Muscle layer of duodenum (tissue), 2 donors: ENCODE measurements at regions not wholly inside any gene's neighbourhood (a gene's known extent, or its start where the extent isn't known, plus 50 kb on each side); places are given as distances from the start of the nearest gene placed in this dataset.
A peak's percentile ranks its signal among the peaks of the same experiment; 100 is the strongest.

ENCODE experiments used
- H3K27ac ChIP-seq: one replicate; pipeline ENCODE4 v1.7.0; 2013; ENCODE audit warnings: mild to moderate bottlenecking, low read length
- H3K27me3 ChIP-seq: one replicate; pipeline ENCODE4 v1.7.0; 2013; ENCODE audit warnings: low read depth, mild to moderate bottlenecking, control low read depth, low read length
- H3K36me3 ChIP-seq, 2 donors: one replicate each; pipeline ENCODE4 v1.7.0; 2013; ENCODE audit warnings: low read length in 2 of 2, control low read depth in 1 of 2, mild to moderate bottlenecking in 1 of 2; ENCODE audit not compliant: insufficient read depth in 2 of 2, control insufficient read depth in 1 of 2
- H3K4me1 ChIP-seq, 2 donors: one replicate each; pipeline ENCODE4 v1.7.0; 2013; ENCODE audit warnings: low read length in 2 of 2, mild to moderate bottlenecking in 2 of 2, control low read depth in 1 of 2, moderate library complexity in 1 of 2; ENCODE audit not compliant: insufficient read depth in 2 of 2, control insufficient read depth in 1 of 2
- H3K4me3 ChIP-seq, 2 donors: one replicate each; pipeline ENCODE4 v1.7.0; 2013; ENCODE audit warnings: low read length in 2 of 2, low read depth in 1 of 2, mild to moderate bottlenecking in 1 of 2
- H3K9me3 ChIP-seq, 2 donors: one replicate each; pipeline ENCODE4 v1.7.0; 2013; ENCODE audit warnings: low read length in 2 of 2, control low read depth in 1 of 2, mild to moderate bottlenecking in 1 of 2; ENCODE audit not compliant: control insufficient read depth in 1 of 2
- donor health status: healthy.

GRCh38 chr15:58331913-58332675 is 99.7 kb upstream of the LIPC start:
- H3K27me3 ChIP-seq = no peaks in the 10 kb centered on the region
- H3K4me1 ChIP-seq = peaks cover 23% of the 10 kb centered on the region in 2 donors
- peak overlapping the region; percentile 84 for H3K27ac ChIP-seq
- H3K4me3 ChIP-seq = peak overlapping the region in 1 of 2 donors; percentile 8
- H3K36me3 ChIP-seq = no peaks in the 10 kb centered on the region
- no peaks in the 10 kb centered on the region for H3K9me3 ChIP-seq

- peaks cover 23% of the 10 kb centered on the region in 2 donors for H3K4me1 ChIP-seq
- H3K4me3 ChIP-seq = no peak overlapping the region
- H3K27ac ChIP-seq = peak overlapping the region; percentile 84
- no peaks in the 10 kb centered on the region for H3K27me3 ChIP-seq
- H3K36me3 ChIP-seq = no peaks in the 10 kb centered on the region
- H3K9me3 ChIP-seq = no peaks in the 10 kb centered on the region
These were observed 99.0 kb upstream of the LIPC start for GRCh38 chr15:58332676-58333400.

- H3K9me3 ChIP-seq = no peaks in the 10 kb centered on the region
- H3K36me3 ChIP-seq = no peaks in the 10 kb centered on the region
- H3K27me3 ChIP-seq = no peaks in the 10 kb centered on the region
- H3K27ac ChIP-seq = no peak overlapping the region
- H3K4me3 ChIP-seq = no peak overlapping the region
- H3K4me1 ChIP-seq = peaks cover 23% of the 10 kb centered on the region in 2 donors
These were observed 97.0 kb upstream of the LIPC start for GRCh38 chr15:58334803-58335202.

- H3K36me3 ChIP-seq = no peaks in the 10 kb centered on the region
- no peak overlapping the region for H3K4me3 ChIP-seq
- H3K27ac ChIP-seq = no peak overlapping the region
- H3K4me1 ChIP-seq = peaks cover 11 to 14% of the 10 kb centered on the region in 2 donors
- no peaks in the 10 kb centered on the region for H3K27me3 ChIP-seq
- no peaks in the 10 kb centered on the region for H3K9me3 ChIP-seq
These were observed 95.6 kb upstream of the LIPC start for GRCh38 chr15:58336161-58336560.

- no peaks in the 10 kb centered on the region for H3K9me3 ChIP-seq
- no peak overlapping the region for H3K4me3 ChIP-seq
- no peaks in the 10 kb centered on the region for H3K4me1 ChIP-seq
- no peaks in the 10 kb centered on the region for H3K27me3 ChIP-seq
- no peak overlapping the region for H3K27ac ChIP-seq
- no peaks in the 10 kb centered on the region for H3K36me3 ChIP-seq
These were observed 91.6 kb upstream of the LIPC start for GRCh38 chr15:58340176-58340575.

- no peaks in the 10 kb centered on the region for H3K36me3 ChIP-seq
- no peak overlapping the region for H3K27ac ChIP-seq
- no peaks in the 10 kb centered on the region for H3K9me3 ChIP-seq
- H3K4me1 ChIP-seq = no peaks in the 10 kb centered on the region
- H3K27me3 ChIP-seq = no peaks in the 10 kb centered on the region
- no peak overlapping the region for H3K4me3 ChIP-seq
These were observed 89.3 kb upstream of the LIPC start for GRCh38 chr15:58342508-58342907.

GRCh38 chr15:58344213-58345070 is 87.3 kb upstream of the LIPC start:
- H3K27ac ChIP-seq = no peak overlapping the region
- H3K27me3 ChIP-seq = no peaks in the 10 kb centered on the region
- no peaks in the 10 kb centered on the region for H3K36me3 ChIP-seq
- H3K9me3 ChIP-seq = no peaks in the 10 kb centered on the region
- no peak overlapping the region for H3K4me3 ChIP-seq
- H3K4me1 ChIP-seq = no peaks in the 10 kb centered on the region

- Histone ChIP-seq H3K4me1 (no peaks in the 10 kb centered on the region), H3K9me3 (no peaks in the 10 kb centered on the region), H3K27ac (no peak overlapping the region), H3K27me3 (no peaks in the 10 kb centered on the region), H3K4me3 (no peak overlapping the region), H3K36me3 (no peaks in the 10 kb centered on the region)
These were observed 85.4 kb upstream of the LIPC start for GRCh38 chr15:58346361-58346760.

- Histone ChIP-seq H3K4me3 (no peak overlapping the region), H3K4me1 (no peaks in the 10 kb centered on the region), H3K27me3 (no peaks in the 10 kb centered on the region), H3K9me3 (no peaks in the 10 kb centered on the region), H3K27ac (no peak overlapping the region), H3K36me3 (no peaks in the 10 kb centered on the region)
These were observed 83.5 kb upstream of the LIPC start for GRCh38 chr15:58348095-58348812.

GRCh38 chr15:58352026-58352929 is 79.5 kb upstream of the LIPC start:
- Histone ChIP-seq H3K9me3 (no peaks in the 10 kb centered on the region), H3K27me3 (no peaks in the 10 kb centered on the region), H3K36me3 (no peaks in the 10 kb centered on the region), H3K27ac (no peak overlapping the region), H3K4me3 (no peak overlapping the region), H3K4me1 (no peaks in the 10 kb centered on the region)
